Keratinocyte (primary cell): ENCODE measurements at regions not wholly inside any gene's neighbourhood (a gene's known extent, or its start where the extent isn't known, plus 50 kb on each side); places are given as distances from the start of the nearest gene placed in this dataset.

Experiments used
- EZH2 ChIP-seq: IDR thresholded peaks from one replicate; pipeline ENCODE4 v1.6.1; 2012; ENCODE audit warnings: inconsistent platforms, mild to moderate bottlenecking, low read length, moderate library complexity
- TF ChIP-seq, protein P1 (sequence below), 3 experiments: IDR thresholded peaks in 1 of 3; conservative IDR thresholded peaks in 1 of 3; optimal IDR thresholded peaks in 1 of 3; 2 replicates in 2 of 3; 3 replicates in 1 of 3; pipeline versions ENCODE3 to v1.5.1; 2011; ENCODE audit warnings: low read length in 3 of 3, mild to moderate bottlenecking in 3 of 3, moderate library complexity in 2 of 3, control low read depth in 1 of 3, inconsistent platforms in 1 of 3; ENCODE audit not compliant: insufficient read depth in 2 of 3; ENCODE audit errors: extremely low read depth in 1 of 3

DNA sequence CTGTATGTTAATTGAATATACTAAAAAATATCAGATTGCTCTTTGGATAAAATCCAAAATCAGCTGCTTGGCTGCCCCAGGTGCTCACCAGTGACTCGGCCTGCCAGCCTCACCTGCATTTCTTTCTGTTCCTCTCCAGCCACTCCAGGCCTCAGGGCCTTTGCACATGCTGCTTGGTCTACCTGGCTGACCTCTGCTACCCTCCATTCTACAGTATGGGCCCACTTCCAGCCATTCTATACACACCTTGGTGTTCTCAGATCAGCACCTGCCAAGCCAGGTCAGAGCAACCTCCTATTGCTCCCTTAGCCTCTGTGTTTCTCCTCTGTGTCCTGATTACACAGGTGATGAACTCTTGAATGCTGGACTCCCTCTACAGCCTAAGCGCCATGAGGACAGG, 106.6 kb upstream of the TWIST2 start:
- no peak for TF ChIP-seq EZH2
- TF ChIP-seq, protein P1, sequence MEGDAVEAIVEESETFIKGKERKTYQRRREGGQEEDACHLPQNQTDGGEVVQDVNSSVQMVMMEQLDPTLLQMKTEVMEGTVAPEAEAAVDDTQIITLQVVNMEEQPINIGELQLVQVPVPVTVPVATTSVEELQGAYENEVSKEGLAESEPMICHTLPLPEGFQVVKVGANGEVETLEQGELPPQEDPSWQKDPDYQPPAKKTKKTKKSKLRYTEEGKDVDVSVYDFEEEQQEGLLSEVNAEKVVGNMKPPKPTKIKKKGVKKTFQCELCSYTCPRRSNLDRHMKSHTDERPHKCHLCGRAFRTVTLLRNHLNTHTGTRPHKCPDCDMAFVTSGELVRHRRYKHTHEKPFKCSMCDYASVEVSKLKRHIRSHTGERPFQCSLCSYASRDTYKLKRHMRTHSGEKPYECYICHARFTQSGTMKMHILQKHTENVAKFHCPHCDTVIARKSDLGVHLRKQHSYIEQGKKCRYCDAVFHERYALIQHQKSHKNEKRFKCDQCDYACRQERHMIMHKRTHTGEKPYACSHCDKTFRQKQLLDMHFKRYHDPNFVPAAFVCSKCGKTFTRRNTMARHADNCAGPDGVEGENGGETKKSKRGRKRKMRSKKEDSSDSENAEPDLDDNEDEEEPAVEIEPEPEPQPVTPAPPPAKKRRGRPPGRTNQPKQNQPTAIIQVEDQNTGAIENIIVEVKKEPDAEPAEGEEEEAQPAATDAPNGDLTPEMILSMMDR (optimal IDR thresholded peaks at IDR 0.05 in 1 of 3, IDR thresholded peaks at IDR 0.05 in 1 of 3, conservative IDR thresholded peaks at IDR 0.05 in 1 of 3; ENCODE audit: extremely low read depth in 1 of 3, insufficient read depth in 2 of 3, low read length in 3 of 3), result no peak
